HCT116 (cell line): ENCODE measurements at regions not wholly inside any gene's neighbourhood (a gene's known extent, or its start where the extent isn't known, plus 50 kb on each side); places are given as distances from the start of the nearest gene placed in this dataset.

Experiments
- CEBPB ChIP-seq: IDR thresholded peaks from 2 replicates; pipeline ENCODE4 v1.6.1; 2012; ENCODE audit warnings: low read depth
- CTCF ChIP-seq, 3 experiments: fragments of 200-600 bp in 1 of 3; sonication (generic) in 1 of 3; IDR thresholded peaks in 2 of 3; conservative IDR thresholded peaks in 1 of 3; 2 replicates each; pipeline ENCODE4 v1.5.1; 2012 to 2017; ENCODE audit warnings: low read depth in 2 of 3, low read length in 2 of 3, antibody characterized with exemption in 1 of 3, borderline replicate concordance in 1 of 3, control low read depth in 1 of 3, mild to moderate bottlenecking in 1 of 3, mixed read lengths in 1 of 3, mixed run types in 1 of 3, moderate library complexity in 1 of 3; ENCODE audit not compliant: insufficient read depth in 1 of 3
- ELF1 ChIP-seq: IDR thresholded peaks from 2 replicates; pipeline ENCODE4 v1.6.1; 2012; ENCODE audit warnings: low read depth, borderline replicate concordance
- EZH2 ChIP-seq: fragments of 200-600 bp; sonication (generic); IDR thresholded peaks from 2 replicates; pipeline ENCODE4 v1.6.1; 2017; ENCODE audit warnings: antibody characterized with exemption, mixed run types
- EZH2phosphoT487 ChIP-seq: fragments of 200-600 bp; IDR thresholded peaks from 2 replicates; pipeline ENCODE4 v1.6.1; 2018; ENCODE audit warnings: antibody characterized with exemption, borderline replicate concordance
- POLR2A ChIP-seq: IDR thresholded peaks from 2 replicates; pipeline ENCODE4 v1.7.0; 2011; ENCODE audit warnings: borderline replicate concordance; ENCODE audit not compliant: insufficient read depth, insufficient read length; ENCODE audit errors: extremely low read depth
- POLR2AphosphoS5 ChIP-seq: IDR thresholded peaks from 2 replicates; pipeline ENCODE4 v1.6.1; 2011; ENCODE audit warnings: mild to moderate bottlenecking, low read depth, low read length, moderate library complexity
- SP1 ChIP-seq: IDR thresholded peaks from 2 replicates; pipeline ENCODE4 v1.6.1; 2012; ENCODE audit warnings: low read depth
- SRF ChIP-seq: IDR thresholded peaks from 2 replicates; pipeline ENCODE4 v1.6.1; 2012; ENCODE audit warnings: low read depth
- YY1 ChIP-seq: IDR thresholded peaks from 2 replicates; pipeline ENCODE4 v1.6.1; 2011; ENCODE audit warnings: low read length, low read depth, moderate library complexity, mild to moderate bottlenecking; ENCODE audit not compliant: insufficient replicate concordance; ENCODE audit errors: extremely low read depth
- ZFX ChIP-seq: fragments of 450-650 bp; IDR thresholded peaks from 2 replicates; pipeline ENCODE4 v1.6.1; 2017
- ZNF274 ChIP-seq: fragments of 200-500 bp; sonication (Bioruptor generic); IDR thresholded peaks from 2 replicates; pipeline ENCODE4 v1.6.1; 2014; ENCODE audit warnings: mild to moderate bottlenecking, low read depth, low read length, inconsistent platforms
- TF ChIP-seq, protein P1 (sequence below): IDR thresholded peaks from 2 replicates; pipeline ENCODE4 v1.6.1; 2011; ENCODE audit warnings: mild to moderate bottlenecking, low read length, moderate library complexity; ENCODE audit not compliant: insufficient replicate concordance; ENCODE audit errors: extremely low read depth

GRCh38 chr3:78096488-78097255 lies 1056.8 kb downstream of the ROBO2 start:
- TF ChIP-seq CTCF (IDR thresholded peaks at IDR 0.05 in 2 of 3, conservative IDR thresholded peaks at IDR 0.05 in 1 of 3; ENCODE audit: borderline replicate concordance in 1 of 3, insufficient read depth in 1 of 3, low read depth in 2 of 3, low read length in 2 of 3), result no peak
- TF ChIP-seq EZH2, result no peak
- no peak for TF ChIP-seq ZNF274
- no peak for TF ChIP-seq SP1
- TF ChIP-seq, protein P1, sequence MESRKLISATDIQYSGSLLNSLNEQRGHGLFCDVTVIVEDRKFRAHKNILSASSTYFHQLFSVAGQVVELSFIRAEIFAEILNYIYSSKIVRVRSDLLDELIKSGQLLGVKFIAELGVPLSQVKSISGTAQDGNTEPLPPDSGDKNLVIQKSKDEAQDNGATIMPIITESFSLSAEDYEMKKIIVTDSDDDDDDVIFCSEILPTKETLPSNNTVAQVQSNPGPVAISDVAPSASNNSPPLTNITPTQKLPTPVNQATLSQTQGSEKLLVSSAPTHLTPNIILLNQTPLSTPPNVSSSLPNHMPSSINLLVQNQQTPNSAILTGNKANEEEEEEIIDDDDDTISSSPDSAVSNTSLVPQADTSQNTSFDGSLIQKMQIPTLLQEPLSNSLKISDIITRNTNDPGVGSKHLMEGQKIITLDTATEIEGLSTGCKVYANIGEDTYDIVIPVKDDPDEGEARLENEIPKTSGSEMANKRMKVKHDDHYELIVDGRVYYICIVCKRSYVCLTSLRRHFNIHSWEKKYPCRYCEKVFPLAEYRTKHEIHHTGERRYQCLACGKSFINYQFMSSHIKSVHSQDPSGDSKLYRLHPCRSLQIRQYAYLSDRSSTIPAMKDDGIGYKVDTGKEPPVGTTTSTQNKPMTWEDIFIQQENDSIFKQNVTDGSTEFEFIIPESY, result no peak
- TF ChIP-seq POLR2AphosphoS5, result no peak
- no peak for TF ChIP-seq EZH2phosphoT487
- TF ChIP-seq POLR2A, result no peak
- TF ChIP-seq YY1, result no peak
- no peak for TF ChIP-seq ZFX
- no peak for TF ChIP-seq CEBPB
- TF ChIP-seq ELF1, result no peak
- no peak for TF ChIP-seq SRF
